ENCODE measurements at regions not wholly inside any gene's neighbourhood (a gene's known extent, or its start where the extent isn't known, plus 50 kb on each side); places are given as distances from the start of the nearest gene placed in this dataset.

GRCh38 chr5:155983954-155984353 lies 343.0 kb upstream of the SGCD start:
- no peak for DNase-seq (ENCODE audit: low read depth, low spot score)
- no peak overlapping the region for H3K4me3 ChIP-seq (ENCODE audit: low read depth, low read length)
- TF ChIP-seq, protein P1, sequence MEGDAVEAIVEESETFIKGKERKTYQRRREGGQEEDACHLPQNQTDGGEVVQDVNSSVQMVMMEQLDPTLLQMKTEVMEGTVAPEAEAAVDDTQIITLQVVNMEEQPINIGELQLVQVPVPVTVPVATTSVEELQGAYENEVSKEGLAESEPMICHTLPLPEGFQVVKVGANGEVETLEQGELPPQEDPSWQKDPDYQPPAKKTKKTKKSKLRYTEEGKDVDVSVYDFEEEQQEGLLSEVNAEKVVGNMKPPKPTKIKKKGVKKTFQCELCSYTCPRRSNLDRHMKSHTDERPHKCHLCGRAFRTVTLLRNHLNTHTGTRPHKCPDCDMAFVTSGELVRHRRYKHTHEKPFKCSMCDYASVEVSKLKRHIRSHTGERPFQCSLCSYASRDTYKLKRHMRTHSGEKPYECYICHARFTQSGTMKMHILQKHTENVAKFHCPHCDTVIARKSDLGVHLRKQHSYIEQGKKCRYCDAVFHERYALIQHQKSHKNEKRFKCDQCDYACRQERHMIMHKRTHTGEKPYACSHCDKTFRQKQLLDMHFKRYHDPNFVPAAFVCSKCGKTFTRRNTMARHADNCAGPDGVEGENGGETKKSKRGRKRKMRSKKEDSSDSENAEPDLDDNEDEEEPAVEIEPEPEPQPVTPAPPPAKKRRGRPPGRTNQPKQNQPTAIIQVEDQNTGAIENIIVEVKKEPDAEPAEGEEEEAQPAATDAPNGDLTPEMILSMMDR (IDR thresholded peaks at IDR 0.05; ENCODE audit: low read depth, low read length) = no peak
- in situ Hi-C loops (cut with HindIII; ENCODE audit: low sequenced_read_pairs) = no loop called here

GRCh38 chr5:155987265-155987810 lies 339.6 kb upstream of the SGCD start:
- in situ Hi-C loops (cut with HindIII; ENCODE audit: low sequenced_read_pairs) = no loop called here
- H3K4me3 ChIP-seq (ENCODE audit: low read depth, low read length) = no peak overlapping the region
- TF ChIP-seq, protein P1 (IDR thresholded peaks at IDR 0.05; ENCODE audit: low read depth, low read length) = no peak
- no peak for DNase-seq (ENCODE audit: low read depth, low spot score)

DNA sequence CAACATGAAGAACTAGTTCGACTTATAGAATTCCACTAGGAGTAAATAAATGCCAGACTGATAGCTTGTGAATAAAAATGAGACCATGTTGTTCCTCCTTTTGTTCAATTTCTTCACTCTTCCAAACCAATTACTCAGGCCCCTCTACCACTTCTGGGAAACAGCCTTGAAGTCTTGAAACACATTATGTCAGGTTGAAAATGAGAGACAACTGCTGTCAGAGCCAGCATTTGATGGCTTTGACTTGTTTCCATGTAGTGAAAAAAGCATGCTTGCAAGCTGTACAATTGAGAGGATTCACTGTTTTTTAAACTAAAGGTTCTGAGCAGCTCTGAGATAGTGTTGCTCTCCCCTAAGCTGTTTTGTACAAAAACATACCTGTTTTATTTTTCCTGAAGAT lies 337.1 kb upstream of the SGCD start:
- TF ChIP-seq, protein P1 (IDR thresholded peaks at IDR 0.05; ENCODE audit: low read depth, low read length) = no peak
- H3K4me3 ChIP-seq (ENCODE audit: low read depth, low read length) = no peak overlapping the region
- DNase-seq (ENCODE audit: low read depth, low spot score) = no peak
- in situ Hi-C loops (cut with HindIII; ENCODE audit: low sequenced_read_pairs) = no loop called here

- in situ Hi-C loops (cut with HindIII; ENCODE audit: low sequenced_read_pairs) = no loop called here
- no peak for DNase-seq (ENCODE audit: low read depth, low spot score)
- TF ChIP-seq, protein P1 (IDR thresholded peaks at IDR 0.05; ENCODE audit: low read depth, low read length) = no peak
- H3K4me3 ChIP-seq (ENCODE audit: low read depth, low read length) = no peak overlapping the region
Observed at GRCh38 chr5:155996123-155996522, 330.8 kb upstream of the SGCD start.

DNA sequence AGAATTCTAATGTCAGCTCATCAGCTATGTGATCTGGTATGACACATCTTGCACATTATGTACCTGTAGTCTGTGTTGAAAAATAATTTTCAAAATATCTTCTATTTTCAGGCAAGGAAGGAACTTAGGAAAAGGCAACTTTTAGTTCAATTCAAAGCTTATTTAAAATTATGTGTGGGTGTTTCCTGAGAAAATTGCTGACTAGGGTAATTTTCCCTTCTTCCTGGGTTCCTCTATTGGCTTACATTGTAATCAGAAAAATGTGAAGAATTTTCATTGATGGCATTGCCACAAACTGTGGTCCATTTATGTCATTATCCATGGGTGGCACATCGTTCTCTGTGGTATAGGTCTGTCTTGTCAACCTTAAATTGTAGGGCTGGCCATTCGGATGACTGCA lies 328.7 kb upstream of the SGCD start:
- TF ChIP-seq, protein P1 (IDR thresholded peaks at IDR 0.05; ENCODE audit: low read depth, low read length) = no peak
- in situ Hi-C loops (cut with HindIII; ENCODE audit: low sequenced_read_pairs) = no loop called here
- no peak overlapping the region for H3K4me3 ChIP-seq (ENCODE audit: low read depth, low read length)
- no peak for DNase-seq (ENCODE audit: low read depth, low spot score)

DNA sequence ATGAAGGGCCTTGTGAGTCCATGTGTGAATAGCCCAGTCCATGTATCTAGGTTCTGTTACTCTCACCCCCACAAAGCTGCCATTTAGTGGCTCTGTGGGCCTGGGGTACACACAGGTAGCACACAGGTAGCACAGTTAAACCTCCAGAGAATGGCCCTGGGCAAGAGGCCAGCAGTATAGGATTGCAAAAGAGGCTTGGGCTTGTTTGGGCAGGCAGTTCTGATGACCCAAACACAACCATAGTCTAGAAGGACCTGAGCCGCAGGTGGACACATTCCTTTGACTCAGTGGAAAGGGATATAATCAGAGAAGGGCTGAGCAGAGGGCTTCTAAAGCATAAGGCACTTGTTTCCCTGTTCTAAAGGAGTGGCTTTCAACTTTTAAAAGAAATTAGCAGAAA lies 326.8 kb upstream of the SGCD start:
- in situ Hi-C loops (cut with HindIII; ENCODE audit: low sequenced_read_pairs) = no loop called here
- H3K4me3 ChIP-seq (ENCODE audit: low read depth, low read length) = no peak overlapping the region
- no peak for DNase-seq (ENCODE audit: low read depth, low spot score)
- TF ChIP-seq, protein P1 (IDR thresholded peaks at IDR 0.05; ENCODE audit: low read depth, low read length) = no peak

GRCh38 chr5:156004754-156005153 lies 322.2 kb upstream of the SGCD start:
- no peak overlapping the region for H3K4me3 ChIP-seq (ENCODE audit: low read depth, low read length)
- in situ Hi-C loops (cut with HindIII; ENCODE audit: low sequenced_read_pairs) = no loop called here
- no peak for DNase-seq (ENCODE audit: low read depth, low spot score)
- TF ChIP-seq, protein P1 (IDR thresholded peaks at IDR 0.05; ENCODE audit: low read depth, low read length) = no peak
